ENCODE measurements at regions not wholly inside any gene's neighbourhood (a gene's known extent, or its start where the extent isn't known, plus 50 kb on each side); places are given as distances from the start of the nearest gene placed in this dataset.
A peak's percentile ranks its signal among the peaks of the same experiment; 100 is the strongest.

DNA sequence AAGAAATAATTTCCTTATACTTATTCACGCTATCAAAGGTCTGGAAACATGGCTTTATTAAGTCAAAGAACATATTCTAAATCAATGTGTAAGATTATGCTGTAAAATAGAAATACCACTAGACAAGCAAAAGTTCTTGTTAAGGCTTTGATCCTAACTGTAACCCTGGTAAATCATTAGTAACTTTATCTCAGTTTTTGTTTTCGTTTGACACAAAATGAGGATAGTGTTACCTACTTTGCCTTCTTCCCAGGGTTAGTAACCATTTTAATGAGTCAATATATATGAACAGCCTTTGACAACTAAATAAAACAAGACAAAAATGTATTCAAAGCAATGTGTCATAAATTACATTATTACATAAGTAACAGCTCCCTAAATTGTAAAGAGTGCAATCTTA lies 1336.3 kb downstream of the FAM181B start:
- no TSS peak for BruUV-seq (replicated peaks)
- Mint-ChIP-seq H3K4me1 (ENCODE audit: insufficient read depth, unreplicated experiment) (no peaks in the 10 kb centered on the region), H3K36me3 (ENCODE audit: insufficient read depth, unreplicated experiment) (no peaks in the 10 kb centered on the region), H3K4me3 (ENCODE audit: unreplicated experiment) (no peak overlapping the region), H3K9me3 (ENCODE audit: unreplicated experiment) (no peaks in the 10 kb centered on the region), H3K27ac (ENCODE audit: low read depth, unreplicated experiment) (no peak overlapping the region), H3K27me3 (ENCODE audit: insufficient read depth, unreplicated experiment) (peaks cover 34% of the 10 kb centered on the region)
- intact Hi-C loops (cut with micrococcal nuclease) = no loop called here
- TF ChIP-seq, protein P1, sequence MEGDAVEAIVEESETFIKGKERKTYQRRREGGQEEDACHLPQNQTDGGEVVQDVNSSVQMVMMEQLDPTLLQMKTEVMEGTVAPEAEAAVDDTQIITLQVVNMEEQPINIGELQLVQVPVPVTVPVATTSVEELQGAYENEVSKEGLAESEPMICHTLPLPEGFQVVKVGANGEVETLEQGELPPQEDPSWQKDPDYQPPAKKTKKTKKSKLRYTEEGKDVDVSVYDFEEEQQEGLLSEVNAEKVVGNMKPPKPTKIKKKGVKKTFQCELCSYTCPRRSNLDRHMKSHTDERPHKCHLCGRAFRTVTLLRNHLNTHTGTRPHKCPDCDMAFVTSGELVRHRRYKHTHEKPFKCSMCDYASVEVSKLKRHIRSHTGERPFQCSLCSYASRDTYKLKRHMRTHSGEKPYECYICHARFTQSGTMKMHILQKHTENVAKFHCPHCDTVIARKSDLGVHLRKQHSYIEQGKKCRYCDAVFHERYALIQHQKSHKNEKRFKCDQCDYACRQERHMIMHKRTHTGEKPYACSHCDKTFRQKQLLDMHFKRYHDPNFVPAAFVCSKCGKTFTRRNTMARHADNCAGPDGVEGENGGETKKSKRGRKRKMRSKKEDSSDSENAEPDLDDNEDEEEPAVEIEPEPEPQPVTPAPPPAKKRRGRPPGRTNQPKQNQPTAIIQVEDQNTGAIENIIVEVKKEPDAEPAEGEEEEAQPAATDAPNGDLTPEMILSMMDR (IDR thresholded peaks at IDR 0.05; ENCODE audit: unreplicated experiment) = no peak
- ChIA-PET POLR2A (no interaction called here), CTCF (no interaction called here)
- no peak for DNase-seq (ENCODE audit: unreplicated experiment)

DNA sequence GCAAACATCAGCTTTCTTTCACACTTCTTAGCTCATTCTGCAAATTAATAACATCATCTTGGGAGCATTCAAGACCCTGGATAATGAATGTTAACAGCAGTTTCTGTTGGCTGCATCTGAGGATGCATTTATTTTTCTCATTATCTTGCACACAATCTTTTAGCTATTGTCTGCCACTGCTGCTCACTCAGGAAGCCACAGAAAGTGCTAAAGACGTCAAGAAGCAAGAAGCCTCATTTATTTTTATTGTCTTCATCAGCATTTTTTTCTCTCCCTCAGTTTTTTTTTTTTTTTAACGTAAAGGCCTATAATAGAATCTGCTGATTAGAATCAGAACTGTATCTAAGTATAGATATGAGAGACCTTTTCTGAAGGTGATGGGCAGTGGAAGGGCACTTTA lies 1339.4 kb downstream of the FAM181B start:
- Mint-ChIP-seq H3K27me3 (ENCODE audit: insufficient read depth, unreplicated experiment) (peaks cover 40% of the 10 kb centered on the region), H3K4me1 (ENCODE audit: insufficient read depth, unreplicated experiment) (no peaks in the 10 kb centered on the region), H3K36me3 (ENCODE audit: insufficient read depth, unreplicated experiment) (no peaks in the 10 kb centered on the region), H3K4me3 (ENCODE audit: unreplicated experiment) (no peak overlapping the region), H3K9me3 (ENCODE audit: unreplicated experiment) (no peaks in the 10 kb centered on the region), H3K27ac (ENCODE audit: low read depth, unreplicated experiment) (no peak overlapping the region)
- BruUV-seq (replicated peaks) = no TSS peak
- TF ChIP-seq, protein P1 (IDR thresholded peaks at IDR 0.05; ENCODE audit: unreplicated experiment) = no peak
- intact Hi-C loops (cut with micrococcal nuclease) = no loop called here
- DNase-seq (ENCODE audit: unreplicated experiment) = no peak
- POLR2A ChIA-PET = no interaction called here
- CTCF ChIA-PET = no interaction called here

DNA sequence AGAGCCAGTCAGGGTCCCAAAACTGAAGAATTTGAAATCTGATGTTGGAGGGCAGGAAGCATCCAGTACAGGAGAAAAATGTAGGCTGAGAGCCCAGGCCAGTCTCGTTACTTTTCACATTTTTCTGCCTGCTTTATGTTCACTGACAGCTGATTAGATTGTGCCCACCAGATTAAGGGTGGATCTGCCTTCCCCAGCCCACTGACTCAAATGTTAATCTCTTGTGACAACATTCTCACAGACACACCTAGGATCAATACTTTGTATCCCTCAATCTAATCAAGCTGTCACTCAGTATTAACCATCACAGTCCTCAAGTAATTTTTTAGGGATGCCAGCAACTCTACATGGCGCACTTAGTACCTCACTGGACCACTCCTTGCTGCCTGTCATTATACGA lies 1345.3 kb downstream of the FAM181B start:
- ChIA-PET POLR2A (no interaction called here), CTCF (no interaction called here)
- TF ChIP-seq, protein P1 (IDR thresholded peaks at IDR 0.05; ENCODE audit: unreplicated experiment) = no peak
- Mint-ChIP-seq H3K27ac (ENCODE audit: low read depth, unreplicated experiment) (no peak overlapping the region), H3K9me3 (ENCODE audit: unreplicated experiment) (no peaks in the 10 kb centered on the region), H3K36me3 (ENCODE audit: insufficient read depth, unreplicated experiment) (no peaks in the 10 kb centered on the region), H3K27me3 (ENCODE audit: insufficient read depth, unreplicated experiment) (peaks cover 30% of the 10 kb centered on the region), H3K4me1 (ENCODE audit: insufficient read depth, unreplicated experiment) (no peaks in the 10 kb centered on the region), H3K4me3 (ENCODE audit: unreplicated experiment) (no peak overlapping the region)
- intact Hi-C loops (cut with micrococcal nuclease) = no loop called here
- no TSS peak for BruUV-seq (replicated peaks)
- no peak for DNase-seq (ENCODE audit: unreplicated experiment)

GRCh38 chr11:81380395-81380794 lies 1353.3 kb downstream of the FAM181B start:
- no peaks in the 10 kb centered on the region for H3K4me1 Mint-ChIP-seq (ENCODE audit: insufficient read depth, unreplicated experiment)
- H3K36me3 Mint-ChIP-seq (ENCODE audit: insufficient read depth, unreplicated experiment) = no peaks in the 10 kb centered on the region
- H3K27me3 Mint-ChIP-seq (ENCODE audit: insufficient read depth, unreplicated experiment) = no peaks in the 10 kb centered on the region
- H3K4me3 Mint-ChIP-seq (ENCODE audit: unreplicated experiment) = no peak overlapping the region
- intact Hi-C loops (cut with micrococcal nuclease) = no loop called here
- no peak overlapping the region for H3K27ac Mint-ChIP-seq (ENCODE audit: low read depth, unreplicated experiment)
- ChIA-PET CTCF (no interaction called here), POLR2A (interaction anchor here (0.5 kb wide), 1 partner anchor 1365 kb away, joined by 5 read pairs; no protein-coding TSS in a partner anchor)
- DNase-seq (ENCODE audit: unreplicated experiment) = peak; percentile 6
- TF ChIP-seq, protein P1 (IDR thresholded peaks at IDR 0.05; ENCODE audit: unreplicated experiment) = no peak
- BruUV-seq (replicated peaks) = no TSS peak
- H3K9me3 Mint-ChIP-seq (ENCODE audit: unreplicated experiment) = no peaks in the 10 kb centered on the region

Measured in MCF 10A (cell line).